K562 (cell line): ENCODE measurements at regions not wholly inside any gene's neighbourhood (a gene's known extent, or its start where the extent isn't known, plus 50 kb on each side); places are given as distances from the start of the nearest gene placed in this dataset.

Experiments used
- ATAC-seq: fragments of 200-7000 bp; cut with Tn5 transposase; 3 replicates; pipeline ENCODE4 v1.9.1; 2020; ENCODE audit warnings: moderate library complexity
- BruUV-seq: library from RNA; stranded (reverse); fragments of 400-500 nt; replicated peaks from 2 replicates; lab custom pipeline; 2021; lab: Mats Ljungman, UMichigan
- CTCF ChIA-PET: fragments of 300-600 bp; formaldehyde crosslinking; extraction: SDS; loops from one replicate; lab custom pipeline; 2021; ENCODE audit warnings: low intra/inter-chr PET ratio; lab: Yijun Ruan, JAX
- POLR2A ChIA-PET: fragments of 300-600, 350-650 bp; sonication (Branson Sonifier 250); formaldehyde crosslinking; extraction: SDS; loops from one replicate; lab custom pipeline; 2021; ENCODE audit warnings: antibody characterized with exemption, inconsistent platforms; lab: Yijun Ruan, JAX
- DNase-seq, 4 experiments: peaks; one replicate each; pipeline versions ENCODE4 v3.0.0 to v3.0.0-alpha.2; 2011 to 2018; ENCODE audit warnings: low spot score in 3 of 4, mixed read lengths in 3 of 4; ENCODE audit errors: extremely low read depth in 1 of 4
- FAIRE-seq: peaks from 2 replicates; lab custom pipeline; 2011; peaks lifted over from hg19 to GRCh38; lab: Jason Lieb, UNC
- H2AFZ ChIP-seq: 2 replicates; pipeline ENCODE4 v1.6.0; 2011; ENCODE audit warnings: low read depth, low read length, control low read depth, inconsistent platforms
- H3K27ac ChIP-seq: fragments of 200-600 bp; 3 replicates; pipeline ENCODE4 v1.8.0; 2011; ENCODE audit warnings: low read depth, mild to moderate bottlenecking, control low read depth, inconsistent platforms, low read length, moderate library complexity, mixed read lengths; ENCODE audit errors: extremely low read depth
- H3K27me3 ChIP-seq, 2 experiments: fragments of 300-600 bp in 1 of 2; 2 replicates in 1 of 2; 3 replicates in 1 of 2; pipeline versions ENCODE4 v1.6.0 to v1.8.0; 2011; ENCODE audit warnings: inconsistent platforms in 2 of 2, low read length in 2 of 2, mild to moderate bottlenecking in 1 of 2, mixed read lengths in 1 of 2, moderate library complexity in 1 of 2; ENCODE audit not compliant: control insufficient read depth in 2 of 2, insufficient read depth in 2 of 2
- H3K36me3 ChIP-seq: fragments of 300-600 bp; 3 replicates; pipeline ENCODE4 v1.8.0; 2011; ENCODE audit warnings: mild to moderate bottlenecking, low read length, inconsistent platforms; ENCODE audit not compliant: control insufficient read depth, insufficient read depth
- H3K4me1 ChIP-seq, 2 experiments: fragments of 200-600 bp in 1 of 2; replicated peaks in 1 of 2; 2 replicates in 1 of 2; 3 replicates in 1 of 2; pipeline versions ENCODE4 v1.5.1 to v1.8.0; 2011; ENCODE audit warnings: inconsistent platforms in 2 of 2, low read length in 2 of 2, mild to moderate bottlenecking in 1 of 2, mixed read lengths in 1 of 2, moderate library complexity in 1 of 2; ENCODE audit not compliant: control insufficient read depth in 2 of 2, insufficient read depth in 2 of 2
- H3K4me2 ChIP-seq: 2 replicates; pipeline ENCODE4 v1.6.1; 2011; ENCODE audit warnings: low read length, control low read depth, inconsistent platforms, mixed read lengths; ENCODE audit not compliant: insufficient read depth
- H3K4me3 ChIP-seq: fragments of 200-600 bp; sonication (generic), shearing (Covaris generic); 2 replicates; pipeline ENCODE4 v1.5.1; 2016; ENCODE audit warnings: control low read depth, inconsistent platforms
- H3K79me2 ChIP-seq: fragments of 200-600 bp; 3 replicates; pipeline ENCODE4 v1.8.0; 2011; ENCODE audit warnings: low read length, inconsistent platforms; ENCODE audit not compliant: control insufficient read depth, insufficient read depth
- H3K9ac ChIP-seq, 2 experiments: 2 replicates each; pipeline versions ENCODE4 v1.6.0 to v1.6.1; 2011; ENCODE audit warnings: low read depth in 2 of 2, low read length in 2 of 2, control low read depth in 1 of 2, inconsistent platforms in 1 of 2, mild to moderate bottlenecking in 1 of 2, mixed read lengths in 1 of 2; ENCODE audit not compliant: insufficient read depth in 1 of 2
- H3K9me1 ChIP-seq: one replicate; pipeline ENCODE4 v1.6.0; 2011; ENCODE audit warnings: inconsistent platforms, mild to moderate bottlenecking, low read length, moderate library complexity; ENCODE audit not compliant: control insufficient read depth, insufficient read depth
- H3K9me3 ChIP-seq: replicated peaks from 2 replicates; pipeline ENCODE4 v1.5.1; 2011; ENCODE audit warnings: low read depth, low read length, inconsistent platforms; ENCODE audit not compliant: control insufficient read depth, insufficient read depth
- H4K20me1 ChIP-seq: replicated peaks from 2 replicates; pipeline ENCODE4 v1.6.1; 2011; ENCODE audit warnings: low read length, inconsistent platforms, mixed read lengths; ENCODE audit not compliant: control insufficient read depth, insufficient read depth
- CEBPB ChIP-seq: fragments of 450-650 bp; IDR thresholded peaks from 2 replicates; pipeline ENCODE4 v1.6.1; 2016; ENCODE audit warnings: missing genetic modification characterization, missing compliant biosample characterization
- DACH1 ChIP-seq: fragments of 450-650 bp; IDR thresholded peaks from 2 replicates; pipeline ENCODE4 v1.6.1; 2018; ENCODE audit not compliant: partially characterized antibody
- ERF ChIP-seq: fragments of 450-650 bp; formaldehyde crosslinking; IDR thresholded peaks from 2 replicates; pipeline ENCODE4 v1.4.0; 2020; ENCODE audit warnings: mild to moderate bottlenecking, mixed read lengths
- HNRNPK ChIP-seq: fragments of 200-400 bp; formaldehyde crosslinking; IDR thresholded peaks from one replicate; pipeline ENCODE4 v1.6.1; 2018; ENCODE audit warnings: mild to moderate bottlenecking, low read depth, low read length; ENCODE audit not compliant: poor library complexity, severe bottlenecking
- KLF1 ChIP-seq: fragments of 450-650 bp; IDR thresholded peaks from 2 replicates; pipeline ENCODE4 v1.6.1; 2016; ENCODE audit warnings: missing genetic modification characterization, missing compliant biosample characterization
- STAT5B ChIP-seq: fragments of 250-450 bp; sonication (Bioruptor Pico); IDR thresholded peaks from 2 replicates; pipeline ENCODE4 v1.8.0; 2021; ENCODE audit warnings: mild to moderate bottlenecking, inconsistent platforms
- TAF1 ChIP-seq: IDR thresholded peaks from 2 replicates; pipeline ENCODE4 v1.6.1; 2011; ENCODE audit warnings: mild to moderate bottlenecking, low read length, moderate library complexity; ENCODE audit not compliant: insufficient read depth, control insufficient read depth, severe bottlenecking; ENCODE audit errors: extremely low read depth
- TCF3 ChIP-seq: sonication (generic); formaldehyde crosslinking; IDR thresholded peaks from 2 replicates; pipeline ENCODE4 v1.4.0; 2020; ENCODE audit warnings: mild to moderate bottlenecking, missing genetic modification reagents
- ZBTB33 ChIP-seq: sonication (generic); formaldehyde crosslinking; IDR thresholded peaks from 2 replicates; pipeline ENCODE4 v1.8.1; 2023; ENCODE audit warnings: mild to moderate bottlenecking, missing genetic modification reagents
- WGBS: fragments of 100-300 bp; shearing (Covaris generic); methylation state at CpG from one replicate; pipeline ENCODE4 v1.1.6; 2016; ENCODE audit warnings: low coverage, mixed read lengths; ENCODE audit not compliant: insufficient coverage; ENCODE audit errors: missing lambda C conversion rate; 5-methylcytosine and 5-hydroxymethylcytosine counted together
- in situ Hi-C: fragments of 300-500 bp; cut with MboI; formaldehyde crosslinking; loops from 4 replicates; pipeline ENCODE4 v1.15.0; 2018; ENCODE audit warnings: inconsistent platforms, mixed read lengths
- intact Hi-C: fragments of 100-400 bp; cut with micrococcal nuclease; formaldehyde crosslinking; loops from 2 replicates; pipeline ENCODE4 v1.14.2; 2022
- TF ChIP-seq, protein P1 (sequence below): sonication (generic); formaldehyde crosslinking; IDR thresholded peaks from 2 replicates; pipeline ENCODE4 v1.8.1; 2022; ENCODE audit warnings: missing genetic modification reagents
- TF ChIP-seq, protein P2 (sequence below), 2 experiments: fragments of 450-650 bp; formaldehyde crosslinking in 1 of 2; IDR thresholded peaks; 2 replicates each; pipeline versions ENCODE4 v1.4.0 to v1.6.1; 2014 to 2020; ENCODE audit warnings: mild to moderate bottlenecking in 2 of 2, borderline replicate concordance in 1 of 2, low read depth in 1 of 2

- no peak overlapping the region for H3K4me2 ChIP-seq
- no peaks in the 10 kb centered on the region for H4K20me1 ChIP-seq
- no peak overlapping the region for H2AFZ ChIP-seq
- FAIRE-seq (no peak), ATAC-seq (no peak), DNase-seq (no peak)
- no peak overlapping the region for H3K27ac ChIP-seq
- H3K4me1 ChIP-seq, result no peaks in the 10 kb centered on the region
- 0% methylated on average over 5 of the region's 5 CpGs for WGBS
- H3K9ac ChIP-seq, result no peak overlapping the region
- CTCF ChIA-PET, result no interaction called here
- no peak for TF ChIP-seq ZBTB33 (CRISPR knock-in tag)
- no peak for TF ChIP-seq ERF (CRISPR knock-in tag)
- TF ChIP-seq, protein P1, sequence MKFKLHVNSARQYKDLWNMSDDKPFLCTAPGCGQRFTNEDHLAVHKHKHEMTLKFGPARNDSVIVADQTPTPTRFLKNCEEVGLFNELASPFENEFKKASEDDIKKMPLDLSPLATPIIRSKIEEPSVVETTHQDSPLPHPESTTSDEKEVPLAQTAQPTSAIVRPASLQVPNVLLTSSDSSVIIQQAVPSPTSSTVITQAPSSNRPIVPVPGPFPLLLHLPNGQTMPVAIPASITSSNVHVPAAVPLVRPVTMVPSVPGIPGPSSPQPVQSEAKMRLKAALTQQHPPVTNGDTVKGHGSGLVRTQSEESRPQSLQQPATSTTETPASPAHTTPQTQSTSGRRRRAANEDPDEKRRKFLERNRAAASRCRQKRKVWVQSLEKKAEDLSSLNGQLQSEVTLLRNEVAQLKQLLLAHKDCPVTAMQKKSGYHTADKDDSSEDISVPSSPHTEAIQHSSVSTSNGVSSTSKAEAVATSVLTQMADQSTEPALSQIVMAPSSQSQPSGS (CRISPR knock-in tag), result no peak
- TF ChIP-seq CEBPB (tag), result no peak
- TF ChIP-seq KLF1 (tag), result no peak
- TF ChIP-seq, protein P2, sequence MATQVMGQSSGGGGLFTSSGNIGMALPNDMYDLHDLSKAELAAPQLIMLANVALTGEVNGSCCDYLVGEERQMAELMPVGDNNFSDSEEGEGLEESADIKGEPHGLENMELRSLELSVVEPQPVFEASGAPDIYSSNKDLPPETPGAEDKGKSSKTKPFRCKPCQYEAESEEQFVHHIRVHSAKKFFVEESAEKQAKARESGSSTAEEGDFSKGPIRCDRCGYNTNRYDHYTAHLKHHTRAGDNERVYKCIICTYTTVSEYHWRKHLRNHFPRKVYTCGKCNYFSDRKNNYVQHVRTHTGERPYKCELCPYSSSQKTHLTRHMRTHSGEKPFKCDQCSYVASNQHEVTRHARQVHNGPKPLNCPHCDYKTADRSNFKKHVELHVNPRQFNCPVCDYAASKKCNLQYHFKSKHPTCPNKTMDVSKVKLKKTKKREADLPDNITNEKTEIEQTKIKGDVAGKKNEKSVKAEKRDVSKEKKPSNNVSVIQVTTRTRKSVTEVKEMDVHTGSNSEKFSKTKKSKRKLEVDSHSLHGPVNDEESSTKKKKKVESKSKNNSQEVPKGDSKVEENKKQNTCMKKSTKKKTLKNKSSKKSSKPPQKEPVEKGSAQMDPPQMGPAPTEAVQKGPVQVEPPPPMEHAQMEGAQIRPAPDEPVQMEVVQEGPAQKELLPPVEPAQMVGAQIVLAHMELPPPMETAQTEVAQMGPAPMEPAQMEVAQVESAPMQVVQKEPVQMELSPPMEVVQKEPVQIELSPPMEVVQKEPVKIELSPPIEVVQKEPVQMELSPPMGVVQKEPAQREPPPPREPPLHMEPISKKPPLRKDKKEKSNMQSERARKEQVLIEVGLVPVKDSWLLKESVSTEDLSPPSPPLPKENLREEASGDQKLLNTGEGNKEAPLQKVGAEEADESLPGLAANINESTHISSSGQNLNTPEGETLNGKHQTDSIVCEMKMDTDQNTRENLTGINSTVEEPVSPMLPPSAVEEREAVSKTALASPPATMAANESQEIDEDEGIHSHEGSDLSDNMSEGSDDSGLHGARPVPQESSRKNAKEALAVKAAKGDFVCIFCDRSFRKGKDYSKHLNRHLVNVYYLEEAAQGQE (IDR thresholded peaks at IDR 0.05; ENCODE audit: borderline replicate concordance), result no peak
- TF ChIP-seq, protein P2 (CRISPR knock-in tag; IDR thresholded peaks at IDR 0.05; ENCODE audit: low read depth), result no peak
- no peak for TF ChIP-seq STAT5B
- no peak for TF ChIP-seq HNRNPK
- no peak for TF ChIP-seq TAF1
- TF ChIP-seq DACH1, result no peak
- no peak for TF ChIP-seq TCF3 (CRISPR knock-in tag)
- intact Hi-C loops (no loop called here), in situ Hi-C loops (no loop called here)
- H3K9me3 ChIP-seq, result no peaks in the 10 kb centered on the region
- POLR2A ChIA-PET, result no interaction called here
- no TSS peak for BruUV-seq
- no peaks in the 10 kb centered on the region for H3K9me1 ChIP-seq
- no peak overlapping the region for H3K4me3 ChIP-seq
- peaks cover 0 to 7% of the 10 kb centered on the region in 2 experiments; a peak in 2 of 5 replicates for H3K27me3 ChIP-seq
- H3K79me2 ChIP-seq, result no peaks in the 10 kb centered on the region
- H3K36me3 ChIP-seq, result no peaks in the 10 kb centered on the region
These were observed 136.3 kb downstream of the SNX19 start for GRCh38 chr11:130779943-130780342.
